Activated CD4-positive, alpha-beta T cell treated with anti-CD3 and anti-CD28 coated beads, Interleukin-2, amount 50 U/mL, for 48 hours (primary cell): ENCODE measurements at regions not wholly inside any gene's neighbourhood (a gene's known extent, or its start where the extent isn't known, plus 50 kb on each side); places are given as distances from the start of the nearest gene placed in this dataset.
A peak's percentile ranks its signal among the peaks of the same experiment; 100 is the strongest.

Source experiments
- DNase-seq, 2 experiments: peaks; one replicate each; pipeline ENCODE4 v3.0.0-alpha.2; 2020

DNA sequence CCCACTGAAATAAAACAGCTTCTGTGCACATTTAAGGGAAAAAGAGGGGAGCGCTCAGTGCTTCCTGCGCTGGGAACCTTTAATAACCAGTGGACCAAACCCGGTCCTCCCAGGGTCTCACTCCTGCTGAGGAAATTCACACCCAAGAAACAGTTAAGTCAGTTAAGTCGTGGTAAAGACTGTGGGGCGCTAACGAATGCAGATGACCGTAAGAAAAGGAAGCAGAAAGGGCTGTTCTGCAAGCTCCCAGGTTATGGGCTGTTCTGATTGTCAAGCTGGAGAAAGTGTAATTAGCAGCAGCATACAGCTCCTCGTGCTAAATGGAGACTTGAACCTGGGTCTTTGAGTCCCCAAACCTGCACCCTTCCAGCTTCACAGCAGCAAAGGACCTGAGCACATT, 536.6 kb downstream of the NPHP4 start:
- no peak for DNase-seq

DNA sequence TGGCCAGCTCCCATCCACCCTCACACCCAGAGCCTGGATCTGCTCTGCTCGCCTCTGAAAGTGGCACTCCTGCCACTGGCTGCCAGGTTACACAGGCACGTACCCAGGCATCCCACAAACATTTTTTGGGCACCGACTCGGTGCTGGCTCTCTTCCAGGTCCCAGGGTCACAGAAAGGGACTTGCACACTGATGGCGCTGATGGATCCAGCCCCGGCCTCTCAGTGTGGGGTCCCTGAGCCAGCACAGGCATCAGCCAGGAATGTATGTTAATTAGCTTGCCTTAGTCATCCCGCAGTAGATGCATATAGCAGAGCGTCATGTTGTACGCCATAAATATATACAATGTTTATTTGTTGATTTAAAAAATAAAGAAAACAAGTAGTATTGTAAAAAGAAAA, 537.2 kb downstream of the NPHP4 start:
- no peak for DNase-seq

DNA sequence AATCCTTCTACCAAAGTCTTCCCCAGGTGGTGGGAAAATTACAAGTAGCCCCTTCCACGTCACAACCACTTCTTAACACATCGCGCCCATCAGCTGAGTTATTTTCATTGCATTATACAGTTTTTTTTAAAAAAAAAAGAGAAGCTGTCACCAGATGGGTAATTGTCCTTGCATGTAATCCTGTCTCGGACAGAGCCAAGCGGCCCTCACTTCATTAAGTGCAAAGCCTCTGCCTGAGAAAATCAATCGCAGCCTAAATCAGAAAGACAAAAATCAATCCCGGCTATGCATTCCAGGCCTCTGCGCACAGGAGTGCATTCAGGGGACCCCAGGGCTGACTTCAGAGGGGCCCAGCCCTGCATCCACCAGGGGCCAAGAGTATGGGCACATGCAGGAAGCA, 538.9 kb downstream of the NPHP4 start:
- no peak for DNase-seq

DNA sequence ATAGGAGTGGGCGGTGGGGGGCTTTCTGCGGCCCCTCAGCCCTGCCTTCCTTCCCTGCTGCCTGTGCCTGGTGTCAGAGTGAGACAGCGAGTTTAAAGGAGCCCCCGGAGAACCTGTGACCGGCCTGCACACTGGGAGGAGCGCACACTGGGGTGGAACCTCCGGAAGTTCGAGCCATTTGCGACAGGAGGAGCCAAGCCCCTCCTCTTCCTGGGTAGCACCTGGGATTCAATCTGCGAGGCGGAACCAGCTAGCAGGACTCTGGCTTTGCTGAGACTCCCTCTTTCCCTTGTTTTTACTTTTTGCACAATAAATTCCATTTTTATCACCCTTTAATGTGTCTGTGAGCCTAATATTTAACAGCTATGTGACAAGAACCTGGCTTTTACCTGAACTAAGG, 540.6 kb downstream of the NPHP4 start:
- DNase-seq: no peak

DNA sequence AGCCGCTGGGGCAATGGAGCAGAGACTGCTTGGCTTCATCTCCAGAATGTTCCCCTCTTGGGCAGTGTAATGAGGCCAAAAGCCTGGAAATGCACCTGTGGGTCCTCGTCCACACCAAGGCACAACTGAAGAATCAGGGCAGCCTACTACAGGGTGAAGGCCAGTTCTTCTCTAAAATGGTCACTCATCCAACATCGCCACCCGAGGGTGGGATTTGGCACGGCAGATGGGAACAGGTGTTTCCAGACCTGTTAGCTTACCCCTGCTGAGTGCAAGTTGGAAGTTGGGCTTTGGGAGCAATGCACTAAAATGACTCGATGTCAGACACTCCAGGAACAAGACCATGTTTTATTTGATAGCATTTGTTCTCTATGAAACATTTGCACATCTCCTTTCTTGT, 543.7 kb downstream of the NPHP4 start:
- DNase-seq: peak; percentile 11 to 20

DNA sequence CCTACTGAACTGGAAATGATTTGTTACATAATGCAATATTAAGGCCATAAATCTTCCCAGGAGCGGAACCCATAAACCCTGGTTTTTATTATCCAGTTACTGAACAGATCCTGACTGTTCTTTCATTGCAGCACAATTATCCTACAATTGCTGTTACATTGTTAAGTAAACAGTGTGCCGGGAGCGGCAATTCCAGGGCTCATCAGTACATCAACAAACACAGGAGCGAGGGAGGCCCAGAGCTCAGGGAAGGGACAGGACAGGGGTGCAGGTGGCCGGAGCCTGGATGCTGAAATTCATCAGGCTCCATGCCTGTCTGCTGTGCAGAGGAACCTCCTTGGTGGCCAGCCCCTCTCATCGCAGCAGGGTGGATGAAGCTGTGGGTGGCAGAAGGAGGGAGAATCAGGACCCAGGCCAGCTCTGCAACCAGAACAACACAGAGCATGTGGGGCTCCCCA, 544.7 kb downstream of the NPHP4 start:
- DNase-seq: no peak

DNA sequence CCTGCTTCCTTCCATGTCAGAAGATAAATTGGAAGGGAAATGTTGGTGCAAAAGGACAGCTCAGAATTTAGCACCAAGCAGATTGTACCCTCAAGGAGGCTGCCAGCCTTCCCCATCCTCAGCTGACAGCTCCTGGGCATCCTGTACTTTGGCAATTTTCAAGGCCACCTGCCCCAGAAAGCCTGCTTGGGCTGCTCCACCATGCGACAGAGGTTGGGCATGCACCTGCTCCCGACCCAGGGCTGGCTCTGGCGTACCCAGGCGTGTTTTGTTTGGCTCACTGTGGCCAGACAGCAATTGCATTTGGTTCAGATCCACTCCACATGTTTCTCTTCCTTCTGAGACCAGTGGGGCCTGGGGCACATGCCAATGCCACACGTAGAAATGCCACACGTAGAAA, 547.8 kb downstream of the NPHP4 start:
- DNase-seq: no peak

DNA sequence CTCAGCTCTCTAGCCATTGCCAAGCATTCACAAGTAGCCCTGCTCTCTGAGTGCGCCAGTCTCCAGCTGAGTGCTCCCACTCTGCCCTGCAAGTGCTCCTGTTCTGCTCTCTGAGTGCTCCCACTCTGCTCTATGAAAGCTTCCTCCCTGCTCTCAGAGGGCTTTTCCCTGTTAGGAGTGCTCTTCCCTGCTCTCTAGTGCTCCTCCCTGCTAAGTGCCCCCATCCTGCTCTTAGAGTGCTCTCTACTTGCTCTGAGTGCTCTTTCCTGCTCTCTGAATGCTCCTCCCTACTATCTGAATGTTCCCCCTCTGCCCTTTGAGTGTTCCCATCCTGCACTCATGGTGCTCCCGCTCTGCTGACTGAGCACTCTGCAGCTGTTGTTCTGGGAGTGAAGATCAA, 555.4 kb downstream of the NPHP4 start:
- no peak for DNase-seq

DNA sequence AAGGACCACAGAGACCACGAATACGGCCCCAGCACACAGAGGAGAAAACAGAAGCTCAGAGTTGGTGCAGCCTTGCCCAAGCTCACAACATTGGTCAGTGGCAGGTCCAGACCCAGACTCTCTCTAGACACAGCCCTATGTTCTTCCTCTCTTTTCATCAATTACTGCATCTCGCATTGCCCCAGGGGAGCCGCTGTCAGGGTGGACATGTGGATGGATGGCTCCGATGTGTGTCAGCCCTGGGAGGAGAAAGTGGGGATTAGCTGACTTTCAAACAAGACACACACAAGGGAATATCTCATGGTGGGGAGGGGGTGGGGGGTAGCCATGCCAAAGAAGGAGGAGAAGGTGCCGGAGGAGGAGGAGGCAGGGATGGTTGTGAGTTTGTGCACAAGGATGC, 556.8 kb downstream of the NPHP4 start:
- no peak for DNase-seq

DNA sequence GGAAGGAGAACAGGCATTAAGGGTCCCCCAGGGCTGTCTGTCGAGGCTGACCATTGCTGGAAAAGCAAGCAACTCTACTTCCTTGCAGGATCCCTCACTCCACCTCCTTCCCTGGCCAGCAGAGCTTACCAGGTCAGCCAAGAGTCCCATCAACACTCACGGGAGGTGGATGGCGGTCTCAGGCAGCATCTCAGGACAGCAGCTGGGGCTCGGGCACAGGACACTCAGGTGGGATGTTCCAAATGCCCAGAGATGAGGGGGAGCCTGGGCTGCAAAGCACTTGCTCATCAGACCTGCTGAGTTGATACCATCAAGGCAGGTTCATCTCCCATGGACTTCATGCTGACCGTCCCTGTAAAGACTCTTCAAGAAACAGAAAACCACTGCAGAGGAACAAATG, 559.8 kb downstream of the NPHP4 start:
- no peak for DNase-seq

DNA sequence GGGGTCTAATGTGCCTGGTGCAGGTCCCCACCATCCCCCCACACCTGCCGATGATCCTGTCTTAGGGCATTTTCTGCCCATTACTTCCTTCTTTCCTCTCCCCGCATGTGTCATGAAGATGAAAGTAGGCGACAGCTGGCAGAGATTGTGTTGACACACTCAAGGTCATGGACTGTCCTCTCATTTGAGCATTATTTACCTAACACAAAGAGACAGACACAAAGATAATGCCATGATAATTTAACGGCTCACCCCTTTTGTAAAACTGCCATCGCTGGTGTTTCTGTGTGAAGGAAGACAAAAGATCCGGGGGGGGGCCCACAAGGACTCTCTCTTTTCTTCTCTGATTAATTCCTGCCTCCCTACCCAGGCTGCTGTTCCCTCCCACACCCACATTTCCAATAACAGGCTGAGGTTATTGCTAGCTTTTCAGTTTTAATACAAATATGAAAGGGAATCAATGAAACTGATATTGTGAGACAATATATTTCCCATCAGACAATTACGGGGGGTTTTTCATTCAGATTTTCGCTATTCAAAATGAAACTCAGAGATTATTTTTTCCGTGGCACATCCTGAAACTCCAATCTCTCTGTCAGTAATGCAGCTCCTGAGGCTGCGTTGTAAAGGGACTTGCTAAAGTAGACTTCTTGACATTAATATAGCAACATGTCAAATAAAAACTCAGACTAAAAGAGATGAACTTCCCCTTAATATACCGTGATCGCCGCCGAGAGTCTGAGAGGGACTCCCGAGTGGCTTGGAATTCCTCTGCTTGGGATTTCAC, 561.1 kb downstream of the NPHP4 start:
- no peak for DNase-seq

DNA sequence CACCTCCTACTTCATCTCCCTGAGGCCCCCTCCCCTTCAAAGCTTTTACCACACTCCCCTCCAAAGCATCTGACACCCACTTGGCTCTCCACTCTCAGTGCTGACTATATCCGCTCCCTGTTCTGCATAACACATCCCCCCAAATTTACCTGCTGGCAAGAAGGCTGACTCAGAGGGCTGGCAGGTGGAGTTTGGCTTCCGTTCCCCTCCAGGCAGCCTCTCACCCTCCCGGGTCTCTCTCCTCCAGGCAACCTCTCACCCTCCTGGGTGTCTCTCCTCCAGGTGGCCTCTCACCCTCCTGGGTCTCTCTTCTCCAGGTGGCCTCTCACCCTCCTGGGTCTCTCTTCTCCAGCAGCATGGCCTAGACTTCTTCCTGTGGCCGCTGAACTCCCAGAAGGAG, 562.1 kb downstream of the NPHP4 start:
- DNase-seq: no peak

DNA sequence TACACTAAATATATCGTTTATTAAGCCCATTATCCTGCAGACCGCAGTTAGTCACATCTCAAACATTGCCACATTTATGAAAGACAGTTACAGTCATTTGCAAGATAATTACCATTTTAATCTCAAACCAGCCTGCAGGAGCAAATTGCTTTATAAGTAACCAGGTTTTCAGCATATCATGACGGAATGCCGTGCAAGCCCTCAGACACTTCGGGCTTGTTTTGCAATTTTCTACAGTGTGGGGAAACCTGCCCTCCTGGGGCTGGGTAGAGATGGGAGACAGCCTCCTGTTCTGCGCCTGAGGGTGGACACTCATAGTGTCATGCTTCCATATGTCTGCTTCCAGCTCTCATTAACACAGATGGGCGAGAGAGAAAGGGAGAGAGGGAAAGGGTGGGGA, 563.9 kb downstream of the NPHP4 start:
- no peak for DNase-seq

DNA sequence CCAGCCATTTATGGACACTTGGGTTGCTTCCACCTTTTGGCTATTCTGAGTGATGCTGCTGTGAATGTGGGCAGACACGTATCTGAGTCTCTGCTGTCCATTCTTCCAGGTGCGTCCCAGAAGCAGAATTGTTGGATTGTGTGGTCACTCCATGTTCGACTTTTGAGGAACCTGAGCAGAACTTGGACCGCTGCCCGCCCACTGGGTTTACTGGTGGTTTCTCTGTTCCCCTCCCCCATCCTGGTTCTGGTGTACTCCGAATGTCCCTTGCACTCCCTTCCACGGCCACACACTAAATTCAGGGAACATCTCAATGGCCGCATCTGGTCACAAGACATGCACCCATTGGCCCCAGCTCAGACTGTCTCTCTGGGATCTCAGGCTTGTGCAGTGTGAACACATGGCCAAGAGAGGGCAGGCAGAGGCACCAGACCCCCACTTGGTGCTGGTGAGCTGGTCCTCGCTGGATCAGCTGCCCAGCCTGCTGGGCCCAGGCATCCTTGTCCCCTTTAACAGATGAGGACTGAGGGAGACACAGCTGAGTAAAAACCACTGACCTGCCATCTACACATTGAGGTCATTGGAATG, 565.1 kb downstream of the NPHP4 start:
- DNase-seq: no peak

DNA sequence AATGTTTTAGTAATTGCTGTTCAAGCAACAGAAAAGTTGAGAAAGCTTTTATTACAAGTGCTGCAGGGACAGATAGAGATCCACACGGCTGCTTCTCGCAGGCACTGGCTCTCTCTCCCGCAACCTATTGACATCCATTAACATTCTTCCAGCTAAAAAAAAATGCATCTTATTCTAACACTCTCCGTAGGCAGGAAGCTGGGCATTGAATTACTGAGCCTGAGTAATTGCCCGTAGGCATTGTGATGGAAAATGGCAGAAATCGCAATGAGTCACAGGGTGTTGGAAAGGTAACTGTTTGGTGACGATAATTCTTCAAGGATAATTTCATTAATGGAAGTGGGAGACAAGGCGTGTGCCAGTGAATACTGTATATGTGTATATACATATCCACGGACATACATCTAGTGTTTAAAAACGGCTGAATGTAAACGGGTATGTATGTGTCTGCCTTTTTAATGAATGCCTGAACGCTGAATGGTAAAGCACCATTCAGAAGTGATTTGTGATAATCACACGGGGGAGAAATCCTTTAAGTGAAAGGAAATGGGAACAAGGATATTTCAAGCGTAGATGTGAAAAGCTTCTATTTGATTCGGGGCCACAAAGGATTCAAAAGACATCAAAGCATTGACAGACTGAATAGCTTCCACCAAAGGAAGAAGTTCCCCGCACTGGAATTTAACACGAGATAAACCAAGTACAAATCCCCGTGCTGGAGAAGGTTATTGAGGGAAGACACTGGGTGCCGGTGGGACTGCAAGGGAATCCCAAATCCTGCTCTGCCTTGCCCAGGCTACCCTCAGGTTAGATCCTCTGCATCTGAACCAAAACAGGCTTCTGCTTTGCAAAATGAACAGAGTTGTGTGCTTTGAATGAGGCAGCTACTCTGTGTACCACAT, 567.2 kb downstream of the NPHP4 start:
- DNase-seq: no peak

DNA sequence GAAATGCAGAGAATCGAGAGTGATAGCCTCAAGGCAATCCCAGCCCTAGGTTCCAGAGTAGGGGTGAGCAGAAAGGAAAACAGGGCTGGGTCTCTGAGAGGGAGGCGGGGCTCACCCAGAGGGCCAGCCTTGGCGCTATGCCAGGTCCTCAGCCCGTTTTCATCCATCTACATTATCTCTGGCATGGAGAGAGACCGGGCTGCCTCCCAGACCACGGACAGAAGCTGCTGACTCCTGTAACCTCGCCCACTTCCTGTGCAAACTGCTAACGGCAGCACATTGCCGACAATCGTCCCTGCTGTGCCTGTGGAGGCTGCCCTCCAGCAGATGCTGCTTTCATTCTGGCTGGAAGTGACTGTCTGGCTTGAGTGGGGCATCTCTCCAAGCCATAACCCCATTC, 569.1 kb downstream of the NPHP4 start:
- DNase-seq: peak; percentile 11 to 32

DNA sequence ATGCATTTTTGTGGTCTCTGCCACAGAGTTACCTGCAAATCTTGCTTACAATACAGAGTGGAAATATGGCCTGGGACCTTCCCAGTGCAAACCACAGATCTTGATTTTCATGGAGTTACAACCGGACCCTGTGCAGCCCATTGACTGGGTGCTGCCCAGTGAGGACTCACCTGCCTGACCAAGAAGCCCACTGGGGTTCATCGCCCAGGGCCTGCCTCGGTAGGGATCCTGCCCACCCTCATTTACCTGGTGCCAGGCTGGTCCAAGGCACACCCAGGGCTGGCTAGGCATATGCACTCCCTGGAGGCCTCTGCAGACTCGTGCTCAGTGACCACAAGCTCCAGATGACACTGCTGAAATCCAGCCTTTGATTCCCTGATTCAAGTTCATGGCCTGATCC, 572.7 kb downstream of the NPHP4 start:
- DNase-seq: no peak

DNA sequence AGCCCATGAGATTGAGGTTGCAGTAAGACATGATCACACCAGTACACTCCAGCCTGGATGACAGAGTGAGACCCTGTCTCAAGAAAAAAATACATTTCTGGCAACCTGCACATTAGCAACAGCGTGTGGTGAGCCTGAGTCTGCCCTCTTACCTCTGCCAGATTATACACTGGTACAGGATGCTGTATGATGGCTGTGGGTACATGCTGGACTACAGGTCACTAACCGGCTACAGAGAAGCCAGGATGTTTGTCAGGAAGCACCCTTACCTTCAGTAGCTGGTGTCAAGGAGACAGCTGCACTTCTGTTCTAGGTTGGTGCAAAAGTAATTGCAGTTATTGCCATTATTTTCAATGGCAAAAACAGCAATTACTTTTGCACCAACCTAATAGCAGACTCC, 575.7 kb downstream of the NPHP4 start:
- DNase-seq: no peak

DNA sequence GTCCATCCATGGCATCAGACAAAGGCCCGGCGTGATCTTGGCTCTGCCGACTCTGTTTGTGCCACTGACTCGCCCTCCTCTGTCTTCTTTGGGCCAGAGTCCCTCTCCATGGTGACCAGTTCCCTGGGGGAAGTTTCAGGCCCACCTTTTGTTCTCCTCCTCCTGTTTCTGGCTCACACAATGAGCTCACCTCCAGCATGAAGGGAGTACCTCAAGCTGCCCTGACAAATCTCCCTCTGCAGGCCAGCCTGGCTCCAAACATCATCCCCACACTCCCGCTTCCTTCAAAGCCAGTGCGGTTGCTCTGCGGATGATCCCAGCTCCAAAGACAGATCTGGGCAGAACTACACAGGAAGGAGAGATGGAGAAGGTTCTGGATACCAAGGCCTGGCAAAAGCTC, 576.6 kb downstream of the NPHP4 start:
- no peak for DNase-seq

DNA sequence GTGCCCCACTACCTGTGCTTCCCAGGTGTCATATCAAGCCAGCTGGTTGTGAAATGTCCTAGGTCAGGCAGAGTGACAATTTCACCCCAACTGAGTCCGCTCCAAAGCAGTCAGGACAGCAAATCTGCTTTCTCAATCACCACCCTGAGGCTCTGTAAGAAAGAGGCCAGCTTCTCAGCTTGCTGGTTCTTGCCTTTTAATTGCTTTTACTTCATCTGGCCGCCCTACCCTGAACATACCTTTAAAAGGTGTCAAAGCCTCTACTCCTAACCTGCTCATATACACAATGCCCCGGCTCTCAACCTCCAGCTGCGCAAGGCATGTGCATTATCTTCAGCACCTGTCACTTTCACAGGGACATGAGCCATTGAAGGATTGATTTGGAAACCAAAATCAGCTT, 581.6 kb downstream of the NPHP4 start:
- DNase-seq: no peak

DNA sequence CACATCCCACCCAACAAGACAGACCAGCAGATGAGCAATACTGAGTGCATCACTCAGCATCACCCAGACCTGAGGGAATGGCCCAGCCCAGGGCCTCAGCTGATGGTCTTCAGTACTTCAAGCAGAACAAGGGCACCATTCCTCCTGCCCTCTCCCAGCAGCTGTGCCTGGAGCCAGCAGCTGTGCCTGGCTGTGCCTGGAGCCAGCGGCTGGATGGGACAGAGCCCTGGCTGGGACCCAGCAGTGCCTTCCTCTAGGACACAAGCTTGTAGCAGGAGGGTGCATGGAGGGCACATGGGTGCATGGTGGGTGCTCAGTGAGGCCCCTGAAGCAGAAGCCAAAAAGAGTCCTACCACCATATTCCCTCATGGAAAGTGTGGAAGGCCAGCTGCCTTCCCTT, 583.8 kb downstream of the NPHP4 start:
- no peak for DNase-seq

DNA sequence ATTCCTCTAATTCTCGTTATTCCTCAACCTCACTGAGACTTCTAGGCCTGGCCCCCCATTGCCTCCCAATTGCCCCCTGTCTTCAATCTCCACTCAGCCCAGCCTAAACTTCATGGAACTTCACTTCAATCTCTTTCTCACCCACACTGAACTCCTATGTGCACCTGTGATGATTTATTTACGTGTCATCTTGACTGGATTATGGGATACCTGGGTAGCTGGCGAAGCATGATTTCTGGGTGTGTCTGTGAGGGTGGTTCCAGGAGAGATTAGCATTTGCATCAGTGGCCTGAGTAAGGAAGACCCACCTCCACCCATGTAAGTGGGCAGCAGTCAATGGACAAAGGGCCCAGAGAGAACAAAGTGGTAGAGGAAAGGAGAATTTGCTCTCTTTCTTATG, 587.0 kb downstream of the NPHP4 start:
- DNase-seq: no peak

DNA sequence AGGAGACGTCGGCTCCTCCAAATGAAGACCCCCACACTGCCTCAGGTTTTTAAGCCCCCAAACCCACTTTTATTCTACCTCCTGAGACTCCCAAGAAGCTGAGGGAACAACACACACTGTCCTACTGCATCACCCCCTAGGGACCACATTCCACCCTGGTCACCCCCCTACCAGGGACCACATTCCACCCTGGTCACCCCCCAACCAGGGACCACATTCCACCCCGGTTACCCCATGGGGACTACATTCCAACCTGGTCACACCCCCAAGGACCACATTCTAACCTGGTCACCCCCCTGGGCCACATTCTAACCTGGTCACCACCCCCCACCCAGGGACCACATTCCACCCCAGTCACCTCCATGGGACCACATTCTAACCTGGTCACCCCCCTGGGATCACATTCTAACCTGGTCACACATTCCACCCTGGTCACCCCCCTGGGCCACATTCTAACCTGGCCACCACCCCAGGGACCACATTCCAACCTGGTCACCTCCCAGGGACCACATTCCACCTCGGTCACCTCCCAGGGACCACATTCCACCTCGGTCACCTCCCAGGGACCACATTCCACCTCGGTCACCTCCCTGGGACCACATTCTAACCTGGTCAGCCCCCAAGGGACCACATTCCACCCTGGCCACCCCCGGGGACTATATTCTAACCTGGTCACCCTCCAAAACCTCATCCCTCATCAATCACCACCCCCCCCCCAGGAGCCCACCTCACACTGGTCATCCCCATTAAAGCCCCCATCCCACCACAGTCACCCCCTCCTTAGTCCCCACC, 587.6 kb downstream of the NPHP4 start:
- DNase-seq: no peak
